ENCODE measurements at regions not wholly inside any gene's neighbourhood (a gene's known extent, or its start where the extent isn't known, plus 50 kb on each side); places are given as distances from the start of the nearest gene placed in this dataset.
"Not testable (repeated sequence)": the region's sequence is repeated elsewhere in the genome, so short reads cannot be mapped to it uniquely, and the experiment has no call there.

- H3K4me3 Mint-ChIP-seq: no peak overlapping the region
- no peaks in the 10 kb centered on the region for H3K36me3 Mint-ChIP-seq (ENCODE audit: low read depth)
- H3K27ac Mint-ChIP-seq: no peak overlapping the region
- peaks cover 6% of the 10 kb centered on the region for H3K9me3 Mint-ChIP-seq
- ATAC-seq (replicated peaks): no peak
- no peaks in the 10 kb centered on the region for H3K4me1 Mint-ChIP-seq
- peaks cover 37% of the 10 kb centered on the region for H3K27me3 Mint-ChIP-seq
These were observed 102.3 kb upstream of the MAP3K7 start for GRCh38 chr6:90689172-90689571.

GRCh38 chr6:90687775-90688380, 101.0 kb upstream of the MAP3K7 start:
- ATAC-seq (replicated peaks): no peak
- Mint-ChIP-seq H3K9me3 (peaks cover 6% of the 10 kb centered on the region), H3K4me3 (no peak overlapping the region)

GRCh38 chr6:90681863-90682262, 95.0 kb upstream of the MAP3K7 start:
- H3K27me3 Mint-ChIP-seq: peaks cover 22% of the 10 kb centered on the region
- no peaks in the 10 kb centered on the region for H3K4me1 Mint-ChIP-seq
- no peak overlapping the region for H3K27ac Mint-ChIP-seq
- no peaks in the 10 kb centered on the region for H3K36me3 Mint-ChIP-seq (ENCODE audit: low read depth)
- ATAC-seq (replicated peaks): no peak
- no peaks in the 10 kb centered on the region for H3K9me3 Mint-ChIP-seq
- no peak overlapping the region for H3K4me3 Mint-ChIP-seq

More at GRCh38 chr6:90687775-90688380, 101.0 kb upstream of the MAP3K7 start:
- Mint-ChIP-seq H3K4me1 (no peaks in the 10 kb centered on the region), H3K27me3 (peaks cover 38% of the 10 kb centered on the region), H3K27ac (no peak overlapping the region), H3K36me3 (ENCODE audit: low read depth) (no peaks in the 10 kb centered on the region)

- Mint-ChIP-seq H3K27ac (no peak overlapping the region), H3K9me3 (no peaks in the 10 kb centered on the region), H3K27me3 (peaks cover 25% of the 10 kb centered on the region), H3K36me3 (ENCODE audit: low read depth) (no peaks in the 10 kb centered on the region), H3K4me1 (no peaks in the 10 kb centered on the region), H3K4me3 (no peak overlapping the region)
- ATAC-seq (replicated peaks): no peak
These were observed 91.3 kb upstream of the MAP3K7 start for GRCh38 chr6:90678049-90678779.

DNA sequence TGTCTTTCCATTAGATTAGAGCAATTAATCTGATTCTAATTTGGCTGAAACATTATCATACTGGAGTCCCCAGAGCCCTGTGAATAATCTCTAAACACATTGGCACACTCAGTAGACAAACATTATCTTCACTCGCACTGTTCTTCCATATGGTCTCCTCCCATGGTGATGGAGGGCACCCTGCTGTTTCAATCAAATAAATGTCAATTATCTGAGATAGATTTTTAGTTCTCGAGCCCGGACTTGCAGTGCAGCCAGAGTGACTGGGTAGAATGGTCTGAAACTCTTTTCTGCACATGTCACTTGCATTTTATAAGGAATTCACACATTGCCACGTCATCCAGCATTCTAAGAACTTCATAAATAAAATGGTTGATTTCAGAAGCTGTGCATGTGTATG, 90.6 kb upstream of the MAP3K7 start:
- ATAC-seq (replicated peaks): no peak
- H3K27me3 Mint-ChIP-seq: peaks cover 23% of the 10 kb centered on the region
- H3K4me1 Mint-ChIP-seq: no peaks in the 10 kb centered on the region
- no peaks in the 10 kb centered on the region for H3K36me3 Mint-ChIP-seq (ENCODE audit: low read depth)
- no peaks in the 10 kb centered on the region for H3K9me3 Mint-ChIP-seq
- no peak overlapping the region for H3K4me3 Mint-ChIP-seq
- H3K27ac Mint-ChIP-seq: no peak overlapping the region

- H3K27me3 Mint-ChIP-seq: peaks cover 23% of the 10 kb centered on the region
- H3K4me1 Mint-ChIP-seq: no peaks in the 10 kb centered on the region
- H3K27ac Mint-ChIP-seq: no peak overlapping the region
- no peaks in the 10 kb centered on the region for H3K9me3 Mint-ChIP-seq
- ATAC-seq (replicated peaks): no peak
- no peak overlapping the region for H3K4me3 Mint-ChIP-seq
- no peaks in the 10 kb centered on the region for H3K36me3 Mint-ChIP-seq (ENCODE audit: low read depth)
These were observed 89.8 kb upstream of the MAP3K7 start for GRCh38 chr6:90676516-90677300.

DNA sequence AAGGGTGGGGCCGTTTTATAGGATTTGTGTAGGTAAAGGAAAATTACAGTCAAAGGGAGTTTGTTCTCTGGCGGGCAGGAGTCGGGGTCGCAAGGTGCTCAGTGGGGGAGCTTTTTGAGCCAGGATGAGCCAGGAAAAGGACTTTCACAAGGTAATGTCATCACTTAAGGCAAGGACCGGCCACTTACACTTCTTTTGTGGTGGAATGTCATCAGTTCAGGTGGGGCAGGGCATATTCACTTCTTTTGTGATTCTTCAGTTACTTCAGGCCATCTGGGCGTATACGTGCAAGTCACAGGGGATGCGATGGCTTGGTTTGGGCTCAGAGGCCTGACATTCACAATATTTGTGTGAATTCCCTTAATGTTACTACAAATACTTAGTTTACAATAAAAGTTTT, 88.2 kb upstream of the MAP3K7 start:
- H3K4me3 Mint-ChIP-seq; H3K27ac Mint-ChIP-seq; H3K9me3 Mint-ChIP-seq; ATAC-seq (replicated peaks); H3K4me1 Mint-ChIP-seq; H3K36me3 Mint-ChIP-seq (ENCODE audit: low read depth): not testable (repeated sequence)
- peaks cover 18% of the 10 kb centered on the region for H3K27me3 Mint-ChIP-seq

- not testable (repeated sequence) for ATAC-seq (replicated peaks); H3K4me1 Mint-ChIP-seq; H3K27ac Mint-ChIP-seq; H3K9me3 Mint-ChIP-seq; H3K4me3 Mint-ChIP-seq; H3K36me3 Mint-ChIP-seq (ENCODE audit: low read depth)
- peaks cover 18% of the 10 kb centered on the region for H3K27me3 Mint-ChIP-seq
These were observed 87.2 kb upstream of the MAP3K7 start for GRCh38 chr6:90674077-90674476.

DNA sequence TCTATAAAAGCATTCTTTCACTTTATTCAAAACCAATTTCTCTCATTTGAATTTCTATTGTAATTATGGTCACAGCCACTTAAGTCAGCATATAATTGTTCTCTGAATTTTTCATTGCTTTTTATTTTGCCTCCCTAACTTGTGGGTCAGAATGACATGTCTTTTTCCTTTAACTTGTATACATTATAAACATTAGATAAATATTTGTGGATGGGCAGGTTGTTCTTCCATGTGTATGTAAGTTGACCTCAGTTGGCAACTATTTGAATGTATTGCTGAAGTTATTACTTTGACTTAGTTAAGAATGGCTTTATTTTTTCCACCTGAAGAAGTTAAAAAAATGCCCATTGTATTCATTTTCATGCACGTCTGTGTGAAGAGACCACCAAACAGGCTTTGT, 83.0 kb upstream of the MAP3K7 start:
- Mint-ChIP-seq H3K27me3 (peaks cover 9% of the 10 kb centered on the region), H3K27ac (no peak overlapping the region), H3K4me1 (no peaks in the 10 kb centered on the region), H3K36me3 (ENCODE audit: low read depth) (no peaks in the 10 kb centered on the region), H3K9me3 (no peaks in the 10 kb centered on the region), H3K4me3 (no peak overlapping the region)
- ATAC-seq (replicated peaks): no peak

DNA sequence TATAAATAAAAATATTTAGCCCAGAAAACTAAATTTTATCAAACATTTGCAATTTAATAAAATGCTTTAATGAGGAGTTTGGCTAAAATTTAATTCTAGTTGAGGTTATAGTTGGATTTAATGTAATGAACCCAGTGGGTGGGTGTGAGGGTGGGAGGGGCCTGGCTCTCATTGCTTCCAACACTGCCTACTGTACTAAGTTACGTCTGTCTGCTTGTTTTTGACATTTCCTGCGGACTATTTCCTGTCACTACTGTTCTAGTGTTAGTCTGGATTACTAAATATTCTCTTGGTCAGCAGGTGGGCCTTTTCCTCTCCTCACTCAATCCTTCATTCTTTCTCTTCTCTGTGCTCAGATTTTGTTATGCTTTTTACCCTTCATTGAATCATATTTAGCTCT, 82.5 kb upstream of the MAP3K7 start:
- Mint-ChIP-seq H3K36me3 (ENCODE audit: low read depth) (no peaks in the 10 kb centered on the region), H3K4me3 (no peak overlapping the region), H3K27me3 (peaks cover 5% of the 10 kb centered on the region), H3K27ac (no peak overlapping the region), H3K9me3 (no peaks in the 10 kb centered on the region), H3K4me1 (no peaks in the 10 kb centered on the region)
- no peak for ATAC-seq (replicated peaks)

GRCh38 chr6:90668141-90668540, 81.3 kb upstream of the MAP3K7 start:
- H3K27ac Mint-ChIP-seq: no peak overlapping the region
- H3K4me1 Mint-ChIP-seq: no peaks in the 10 kb centered on the region
- H3K36me3 Mint-ChIP-seq (ENCODE audit: low read depth): no peaks in the 10 kb centered on the region
- H3K4me3 Mint-ChIP-seq: no peak overlapping the region
- no peaks in the 10 kb centered on the region for H3K27me3 Mint-ChIP-seq
- ATAC-seq (replicated peaks): no peak
- H3K9me3 Mint-ChIP-seq: no peaks in the 10 kb centered on the region

DNA sequence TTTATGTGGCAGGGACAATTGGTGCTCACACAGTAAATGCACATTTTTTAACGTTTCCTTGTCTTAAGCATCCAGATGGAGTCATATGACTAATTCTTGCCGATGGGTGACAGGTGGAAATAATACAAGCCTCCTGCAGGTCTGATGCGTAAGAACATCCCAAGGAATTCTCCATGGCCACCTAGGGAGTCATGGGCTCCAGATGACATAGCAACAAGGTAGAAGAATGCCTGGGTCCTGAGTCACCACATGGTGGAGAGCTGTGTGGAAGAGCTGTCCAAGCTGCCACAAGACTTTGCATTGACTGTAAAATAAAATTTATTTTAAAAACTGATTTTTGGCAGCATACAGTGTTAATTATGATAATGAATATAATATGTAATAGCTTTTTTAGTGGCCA, 77.0 kb upstream of the MAP3K7 start:
- ATAC-seq (replicated peaks): no peak
- Mint-ChIP-seq H3K27ac (no peak overlapping the region), H3K36me3 (ENCODE audit: low read depth) (no peaks in the 10 kb centered on the region), H3K27me3 (peaks cover 6% of the 10 kb centered on the region), H3K9me3 (no peaks in the 10 kb centered on the region), H3K4me3 (no peak overlapping the region), H3K4me1 (no peaks in the 10 kb centered on the region)

DNA sequence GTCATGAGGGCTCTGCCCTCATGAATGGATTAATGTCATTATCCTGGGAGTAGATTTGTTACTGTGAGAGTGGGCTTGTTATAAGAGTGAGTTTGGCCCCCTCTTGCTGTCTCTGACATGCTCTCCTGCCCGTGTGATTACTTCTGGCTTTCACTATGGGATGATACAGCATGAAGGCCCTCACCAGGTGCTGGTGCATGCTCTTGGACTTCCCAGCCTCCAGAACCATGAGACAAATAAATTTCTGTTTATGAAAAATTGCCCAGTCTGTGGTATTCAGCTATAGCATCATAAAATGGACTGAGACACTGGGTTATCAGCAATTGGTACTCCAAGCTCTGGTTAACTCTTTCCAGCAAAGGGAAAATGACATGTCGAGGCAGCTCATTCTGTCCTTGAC, 76.2 kb upstream of the MAP3K7 start:
- H3K4me3 Mint-ChIP-seq: no peak overlapping the region
- H3K36me3 Mint-ChIP-seq (ENCODE audit: low read depth): no peaks in the 10 kb centered on the region
- H3K27ac Mint-ChIP-seq: no peak overlapping the region
- ATAC-seq (replicated peaks): no peak
- no peaks in the 10 kb centered on the region for H3K9me3 Mint-ChIP-seq
- H3K27me3 Mint-ChIP-seq: peaks cover 12% of the 10 kb centered on the region
- H3K4me1 Mint-ChIP-seq: no peaks in the 10 kb centered on the region

- Mint-ChIP-seq H3K4me1 (no peaks in the 10 kb centered on the region), H3K9me3 (no peaks in the 10 kb centered on the region), H3K36me3 (ENCODE audit: low read depth) (no peaks in the 10 kb centered on the region), H3K4me3 (no peak overlapping the region), H3K27me3 (peaks cover 25% of the 10 kb centered on the region), H3K27ac (no peak overlapping the region)
- ATAC-seq (replicated peaks): no peak
These were observed 74.1 kb upstream of the MAP3K7 start for GRCh38 chr6:90660931-90661330.

DNA sequence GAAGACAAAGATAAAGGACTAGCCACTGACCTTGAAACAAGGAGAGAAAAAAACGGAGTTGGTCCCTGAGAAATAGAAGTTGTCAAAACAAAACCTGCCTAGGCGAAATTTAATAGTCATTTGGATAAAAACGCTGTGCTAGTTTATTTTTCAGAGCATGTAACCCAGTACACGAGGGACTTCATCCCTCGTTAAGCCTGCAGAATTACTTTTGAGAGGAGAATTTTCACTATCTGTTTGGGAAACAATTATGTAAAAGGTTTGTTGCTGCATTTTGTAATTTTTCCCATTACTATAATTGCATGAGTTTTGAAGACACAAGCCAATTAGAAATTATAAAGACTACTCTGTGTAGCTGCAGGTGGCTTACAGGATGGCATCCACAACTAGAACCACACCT, 71.6 kb upstream of the MAP3K7 start:
- no peak for ATAC-seq (replicated peaks)
- Mint-ChIP-seq H3K4me3 (no peak overlapping the region), H3K36me3 (ENCODE audit: low read depth) (no peaks in the 10 kb centered on the region)

More for the DNA sequence above, 71.6 kb upstream of the MAP3K7 start:
- Mint-ChIP-seq H3K9me3 (no peaks in the 10 kb centered on the region), H3K4me1 (no peaks in the 10 kb centered on the region), H3K27me3 (peaks cover 37% of the 10 kb centered on the region), H3K27ac (no peak overlapping the region)
